ENCODE measurements at regions not wholly inside any gene's neighbourhood (a gene's known extent, or its start where the extent isn't known, plus 50 kb on each side); places are given as distances from the start of the nearest gene placed in this dataset.
"Not testable (repeated sequence)": the region's sequence is repeated elsewhere in the genome, so short reads cannot be mapped to it uniquely, and the experiment has no call there.

- no peaks in the 10 kb centered on the region for H3K36me3 ChIP-seq (ENCODE audit: insufficient read depth, low read length)
- H3K4me2 ChIP-seq (ENCODE audit: low read length) = no peak overlapping the region
- H3K9ac ChIP-seq (ENCODE audit: low read depth, low read length) = no peak overlapping the region
- H3K9me3 ChIP-seq (replicated peaks; ENCODE audit: low read length) = peaks cover 5% of the 10 kb centered on the region
- no peaks in the 10 kb centered on the region for H3K27me3 ChIP-seq (ENCODE audit: control insufficient read depth, insufficient read depth, low read length)
- no peak overlapping the region for H3K4me3 ChIP-seq (ENCODE audit: low read length)
- H3K4me1 ChIP-seq (ENCODE audit: control insufficient read depth, insufficient read depth, low read length) = no peaks in the 10 kb centered on the region
Measured at GRCh38 chr14:43671716-43672485, 835.2 kb downstream of the FSCB start.

- peaks cover 9% of the 10 kb centered on the region for H3K9me3 ChIP-seq (replicated peaks; ENCODE audit: low read length)
- no peak overlapping the region for H3K4me3 ChIP-seq (ENCODE audit: low read length)
- H3K9ac ChIP-seq (ENCODE audit: low read depth, low read length) = no peak overlapping the region
- H3K36me3 ChIP-seq (ENCODE audit: insufficient read depth, low read length) = no peaks in the 10 kb centered on the region
- H3K4me1 ChIP-seq (ENCODE audit: control insufficient read depth, insufficient read depth, low read length) = no peaks in the 10 kb centered on the region
- no peak overlapping the region for H3K4me2 ChIP-seq (ENCODE audit: low read length)
- no peaks in the 10 kb centered on the region for H3K27me3 ChIP-seq (ENCODE audit: control insufficient read depth, insufficient read depth, low read length)
Measured at GRCh38 chr14:43669355-43669754, 837.7 kb downstream of the FSCB start.

GRCh38 chr14:43665570-43666267, 841.4 kb downstream of the FSCB start:
- no peaks in the 10 kb centered on the region for H3K27me3 ChIP-seq (ENCODE audit: control insufficient read depth, insufficient read depth, low read length)
- H3K36me3 ChIP-seq (ENCODE audit: insufficient read depth, low read length) = no peaks in the 10 kb centered on the region
- H3K4me3 ChIP-seq (ENCODE audit: low read length) = no peak overlapping the region
- peaks cover 7% of the 10 kb centered on the region for H3K9me3 ChIP-seq (replicated peaks; ENCODE audit: low read length)
- no peak overlapping the region for H3K9ac ChIP-seq (ENCODE audit: low read depth, low read length)
- H3K4me1 ChIP-seq (ENCODE audit: control insufficient read depth, insufficient read depth, low read length) = no peaks in the 10 kb centered on the region
- no peak overlapping the region for H3K4me2 ChIP-seq (ENCODE audit: low read length)

GRCh38 chr14:43655194-43655593, 851.9 kb downstream of the FSCB start:
- H3K9me3 ChIP-seq (replicated peaks; ENCODE audit: low read length); H3K27me3 ChIP-seq (ENCODE audit: control insufficient read depth, insufficient read depth, low read length); H3K9ac ChIP-seq (ENCODE audit: low read depth, low read length); H3K4me1 ChIP-seq (ENCODE audit: control insufficient read depth, insufficient read depth, low read length); H3K36me3 ChIP-seq (ENCODE audit: insufficient read depth, low read length); H3K4me3 ChIP-seq (ENCODE audit: low read length); H3K4me2 ChIP-seq (ENCODE audit: low read length): not testable (repeated sequence)

- H3K27me3 ChIP-seq (ENCODE audit: control insufficient read depth, insufficient read depth, low read length) = no peaks in the 10 kb centered on the region
- no peaks in the 10 kb centered on the region for H3K36me3 ChIP-seq (ENCODE audit: insufficient read depth, low read length)
- H3K4me3 ChIP-seq (ENCODE audit: low read length) = no peak overlapping the region
- no peaks in the 10 kb centered on the region for H3K9me3 ChIP-seq (replicated peaks; ENCODE audit: low read length)
- no peaks in the 10 kb centered on the region for H3K4me1 ChIP-seq (ENCODE audit: control insufficient read depth, insufficient read depth, low read length)
- H3K9ac ChIP-seq (ENCODE audit: low read depth, low read length) = no peak overlapping the region
- no peak overlapping the region for H3K4me2 ChIP-seq (ENCODE audit: low read length)
Measured at GRCh38 chr14:43651896-43652295, 855.2 kb downstream of the FSCB start.

GRCh38 chr14:43651185-43651787, 855.8 kb downstream of the FSCB start:
- no peaks in the 10 kb centered on the region for H3K36me3 ChIP-seq (ENCODE audit: insufficient read depth, low read length)
- H3K27me3 ChIP-seq (ENCODE audit: control insufficient read depth, insufficient read depth, low read length) = no peaks in the 10 kb centered on the region
- no peaks in the 10 kb centered on the region for H3K9me3 ChIP-seq (replicated peaks; ENCODE audit: low read length)
- no peak overlapping the region for H3K4me3 ChIP-seq (ENCODE audit: low read length)
- no peaks in the 10 kb centered on the region for H3K4me1 ChIP-seq (ENCODE audit: control insufficient read depth, insufficient read depth, low read length)
- no peak overlapping the region for H3K4me2 ChIP-seq (ENCODE audit: low read length)
- H3K9ac ChIP-seq (ENCODE audit: low read depth, low read length) = no peak overlapping the region

- no peaks in the 10 kb centered on the region for H3K36me3 ChIP-seq (ENCODE audit: insufficient read depth, low read length)
- no peaks in the 10 kb centered on the region for H3K27me3 ChIP-seq (ENCODE audit: control insufficient read depth, insufficient read depth, low read length)
- no peak overlapping the region for H3K4me3 ChIP-seq (ENCODE audit: low read length)
- no peaks in the 10 kb centered on the region for H3K4me1 ChIP-seq (ENCODE audit: control insufficient read depth, insufficient read depth, low read length)
- H3K9me3 ChIP-seq (replicated peaks; ENCODE audit: low read length) = no peaks in the 10 kb centered on the region
- no peak overlapping the region for H3K9ac ChIP-seq (ENCODE audit: low read depth, low read length)
- H3K4me2 ChIP-seq (ENCODE audit: low read length) = no peak overlapping the region
Measured at GRCh38 chr14:43649508-43649907, 857.6 kb downstream of the FSCB start.

- no peak overlapping the region for H3K4me2 ChIP-seq (ENCODE audit: low read length)
- H3K9ac ChIP-seq (ENCODE audit: low read depth, low read length) = no peak overlapping the region
- H3K27me3 ChIP-seq (ENCODE audit: control insufficient read depth, insufficient read depth, low read length) = no peaks in the 10 kb centered on the region
- H3K4me1 ChIP-seq (ENCODE audit: control insufficient read depth, insufficient read depth, low read length) = no peaks in the 10 kb centered on the region
- no peak overlapping the region for H3K4me3 ChIP-seq (ENCODE audit: low read length)
- H3K9me3 ChIP-seq (replicated peaks; ENCODE audit: low read length) = no peaks in the 10 kb centered on the region
- H3K36me3 ChIP-seq (ENCODE audit: insufficient read depth, low read length) = no peaks in the 10 kb centered on the region
Measured at GRCh38 chr14:43647302-43647701, 859.8 kb downstream of the FSCB start.

GRCh38 chr14:43640718-43641267, 866.3 kb downstream of the FSCB start:
- H3K4me2 ChIP-seq (ENCODE audit: low read length) = no peak overlapping the region
- H3K36me3 ChIP-seq (ENCODE audit: insufficient read depth, low read length) = no peaks in the 10 kb centered on the region
- H3K27me3 ChIP-seq (ENCODE audit: control insufficient read depth, insufficient read depth, low read length) = no peaks in the 10 kb centered on the region
- peaks cover 4% of the 10 kb centered on the region for H3K9me3 ChIP-seq (replicated peaks; ENCODE audit: low read length)
- no peak overlapping the region for H3K9ac ChIP-seq (ENCODE audit: low read depth, low read length)
- H3K4me3 ChIP-seq (ENCODE audit: low read length) = no peak overlapping the region
- H3K4me1 ChIP-seq (ENCODE audit: control insufficient read depth, insufficient read depth, low read length) = no peaks in the 10 kb centered on the region

- H3K4me2 ChIP-seq (ENCODE audit: low read length) = no peak overlapping the region
- H3K4me3 ChIP-seq (ENCODE audit: low read length) = no peak overlapping the region
- H3K36me3 ChIP-seq (ENCODE audit: insufficient read depth, low read length) = no peaks in the 10 kb centered on the region
- H3K27me3 ChIP-seq (ENCODE audit: control insufficient read depth, insufficient read depth, low read length) = no peaks in the 10 kb centered on the region
- H3K9ac ChIP-seq (ENCODE audit: low read depth, low read length) = no peak overlapping the region
- no peaks in the 10 kb centered on the region for H3K4me1 ChIP-seq (ENCODE audit: control insufficient read depth, insufficient read depth, low read length)
- no peaks in the 10 kb centered on the region for H3K9me3 ChIP-seq (replicated peaks; ENCODE audit: low read length)
Measured at GRCh38 chr14:43625294-43625693, 881.8 kb downstream of the FSCB start.

- Histone ChIP-seq H3K9ac (ENCODE audit: low read depth, low read length) (no peak overlapping the region), H3K9me3 (replicated peaks; ENCODE audit: low read length) (no peaks in the 10 kb centered on the region), H3K36me3 (ENCODE audit: insufficient read depth, low read length) (no peaks in the 10 kb centered on the region)
Measured at GRCh38 chr14:43621282-43621681, 885.8 kb downstream of the FSCB start.

More at GRCh38 chr14:43621282-43621681, 885.8 kb downstream of the FSCB start:
- H3K4me1 ChIP-seq (ENCODE audit: control insufficient read depth, insufficient read depth, low read length) = no peaks in the 10 kb centered on the region
- H3K27me3 ChIP-seq (ENCODE audit: control insufficient read depth, insufficient read depth, low read length) = no peaks in the 10 kb centered on the region
- no peak overlapping the region for H3K4me2 ChIP-seq (ENCODE audit: low read length)
- no peak overlapping the region for H3K4me3 ChIP-seq (ENCODE audit: low read length)
